GM18907 (cell line): ENCODE measurements at regions not wholly inside any gene's neighbourhood (a gene's known extent, or its start where the extent isn't known, plus 50 kb on each side); places are given as distances from the start of the nearest gene placed in this dataset.
"Not testable (repeated sequence)": the region's sequence is repeated elsewhere in the genome, so short reads cannot be mapped to it uniquely, and the experiment has no call there.

Experiments used
- ATAC-seq: cut with Tn5 transposase; IDR thresholded peaks from one replicate; pipeline ENCODE4 v1.9.1; 2021; ENCODE audit warnings: mild to moderate bottlenecking, moderate library complexity; ENCODE audit not compliant: unreplicated experiment

GRCh38 chr10:56298941-56299340, 62.1 kb downstream of the ZWINT start:
- ATAC-seq: no peak

- peak; percentile 54 for ATAC-seq
These were observed 64.4 kb downstream of the ZWINT start for GRCh38 chr10:56296618-56297017.

GRCh38 chr10:56288403-56288802, 72.7 kb downstream of the ZWINT start:
- ATAC-seq: no peak

- ATAC-seq: no peak
These were observed 75.0 kb downstream of the ZWINT start for GRCh38 chr10:56286096-56286495.

- ATAC-seq: no peak
These were observed 81.8 kb downstream of the ZWINT start for GRCh38 chr10:56279270-56279669.

GRCh38 chr10:56269181-56269580, 91.9 kb downstream of the ZWINT start:
- ATAC-seq: no peak

- ATAC-seq: no peak
These were observed 94.9 kb downstream of the ZWINT start for GRCh38 chr10:56266120-56266519.

GRCh38 chr10:56258991-56259390, 102.1 kb downstream of the ZWINT start:
- no peak for ATAC-seq

GRCh38 chr10:56258378-56258777, 102.7 kb downstream of the ZWINT start:
- no peak for ATAC-seq

- no peak for ATAC-seq
These were observed 105.8 kb downstream of the ZWINT start for GRCh38 chr10:56255298-56255697.

- ATAC-seq: no peak
These were observed 120.6 kb downstream of the ZWINT start for GRCh38 chr10:56240471-56240870.

- ATAC-seq: no peak
These were observed 129.6 kb downstream of the ZWINT start for GRCh38 chr10:56231436-56231835.

- ATAC-seq: no peak
These were observed 138.8 kb downstream of the ZWINT start for GRCh38 chr10:56222237-56222636.

- ATAC-seq: no peak
These were observed 148.1 kb downstream of the ZWINT start for GRCh38 chr10:56212951-56213350.

- no peak for ATAC-seq
These were observed 179.5 kb downstream of the ZWINT start for GRCh38 chr10:56181607-56182006.

- no peak for ATAC-seq
These were observed 182.8 kb downstream of the ZWINT start for GRCh38 chr10:56178210-56178609.

- not testable (repeated sequence) for ATAC-seq
These were observed 206.0 kb downstream of the ZWINT start for GRCh38 chr10:56155091-56155513.

- no peak for ATAC-seq
These were observed 214.3 kb downstream of the ZWINT start for GRCh38 chr10:56146806-56147205.

- ATAC-seq: no peak
These were observed 218.8 kb downstream of the ZWINT start for GRCh38 chr10:56142092-56142728.

GRCh38 chr10:56139405-56139804, 221.7 kb downstream of the ZWINT start:
- ATAC-seq: no peak

GRCh38 chr10:56135828-56136227, 225.2 kb downstream of the ZWINT start:
- ATAC-seq: no peak

- ATAC-seq: no peak
These were observed 237.8 kb downstream of the ZWINT start for GRCh38 chr10:56123247-56123646.

- ATAC-seq: no peak
These were observed 244.4 kb downstream of the ZWINT start for GRCh38 chr10:56116684-56117083.
